Left lung (tissue), 4 donors: ENCODE measurements at regions not wholly inside any gene's neighbourhood (a gene's known extent, or its start where the extent isn't known, plus 50 kb on each side); places are given as distances from the start of the nearest gene placed in this dataset.

Experiments used
- ATAC-seq: fragments of 200-7000 bp; cut with Tn5 transposase; one replicate; pipeline ENCODE4 v1.9.1; 2020; ENCODE audit warnings: moderate library complexity
- DNase-seq, 4 donors: peaks; one replicate each; pipeline ENCODE4 v3.0.0-alpha.2; 2013 to 2020
- H3K27ac ChIP-seq, 2 donors: fragments of 200-600 bp; sonication (generic) in 1 of 2; one replicate each; pipeline versions ENCODE4 v1.5.0 to v1.8.0; 2020 to 2021
- H3K27me3 ChIP-seq, 2 donors: fragments of 200-600 bp; sonication (generic) in 1 of 2; one replicate each; pipeline versions ENCODE4 v1.5.0 to v1.8.0; 2020 to 2021
- H3K36me3 ChIP-seq, 2 donors: fragments of 200-600 bp; sonication (generic) in 1 of 2; one replicate each; pipeline versions ENCODE4 v1.5.0 to v1.8.0; 2020 to 2021
- H3K4me1 ChIP-seq, 2 donors: fragments of 200-600 bp; one replicate each; pipeline ENCODE4 v1.8.0; 2021
- H3K4me3 ChIP-seq, 2 donors: fragments of 200-600 bp; sonication (generic) in 1 of 2; one replicate each; pipeline versions ENCODE4 v1.5.0 to v1.8.0; 2020 to 2021; ENCODE audit warnings: mild to moderate bottlenecking in 1 of 2
- H3K9me3 ChIP-seq, 2 donors: fragments of 200-600 bp; sonication (generic) in 1 of 2; one replicate each; pipeline versions ENCODE4 v1.5.0 to v1.8.0; 2020 to 2021
- CTCF ChIP-seq, 2 donors: fragments of 200-600 bp; sonication (generic) in 1 of 2; IDR thresholded peaks; one replicate each; pipeline versions ENCODE4 v1.5.0 to v1.8.0; 2021; ENCODE audit warnings: antibody characterized with exemption in 2 of 2
- intact Hi-C, 2 donors: fragments of 100-400 bp; cut with DNase I; formaldehyde crosslinking; loops; one replicate each; pipeline versions ENCODE4 v1.11.2 to v1.14.2; 2022
- donor health status: DM: no; HTN: yes; CAD: no.
- donor health status: DM: no; HTN: no; CAD: no.

GRCh38 chr1:39089931-39090521 is 63.9 kb downstream of the NDUFS5 start:
- no peak for DNase-seq
- H3K27me3 ChIP-seq: no peaks in the 10 kb centered on the region
- H3K27ac ChIP-seq: peak overlapping the region in 1 of 2 donors; percentile 19
- intact Hi-C loops: loop anchor here in 1 of 2 donors (10.0 kb wide), 1 partner anchor 215 kb away; the partner anchor contains the start of gene MYCBP
- TF ChIP-seq CTCF (IDR thresholded peaks at IDR 0.05): no peak
- no peaks in the 10 kb centered on the region for H3K36me3 ChIP-seq
- H3K4me1 ChIP-seq: peaks cover 7 to 10% of the 10 kb centered on the region in 2 donors
- no peaks in the 10 kb centered on the region for H3K9me3 ChIP-seq
- H3K4me3 ChIP-seq: no peak overlapping the region
- no peak for ATAC-seq

GRCh38 chr1:39090757-39091380 is 64.7 kb downstream of the NDUFS5 start:
- DNase-seq (no peak), ATAC-seq (no peak)
- Histone ChIP-seq H3K27me3 (no peaks in the 10 kb centered on the region), H3K9me3 (no peaks in the 10 kb centered on the region), H3K4me3 (no peak overlapping the region), H3K4me1 (peaks cover 7 to 10% of the 10 kb centered on the region in 2 donors), H3K36me3 (no peaks in the 10 kb centered on the region), H3K27ac (no peak overlapping the region)
- no peak for TF ChIP-seq CTCF (IDR thresholded peaks at IDR 0.05)
- intact Hi-C loops: no loop called here

GRCh38 chr1:39091845-39092645 is 65.9 kb downstream of the NDUFS5 start:
- H3K4me3 ChIP-seq: no peak overlapping the region
- DNase-seq: peak in 2 of 4 donors; percentile 49 to 68
- no peaks in the 10 kb centered on the region for H3K9me3 ChIP-seq
- peak; percentile 49 to 56 for TF ChIP-seq CTCF (IDR thresholded peaks at IDR 0.05)
- intact Hi-C loops: no loop called here
- peaks cover 7 to 10% of the 10 kb centered on the region in 2 donors for H3K4me1 ChIP-seq
- H3K36me3 ChIP-seq: no peaks in the 10 kb centered on the region
- ATAC-seq: peak; percentile 92
- H3K27me3 ChIP-seq: no peaks in the 10 kb centered on the region
- H3K27ac ChIP-seq: no peak overlapping the region

- TF ChIP-seq CTCF (IDR thresholded peaks at IDR 0.05): no peak
- intact Hi-C loops: no loop called here
- H3K27me3 ChIP-seq: no peaks in the 10 kb centered on the region
Measured at GRCh38 chr1:39094685-39095084, 68.5 kb downstream of the NDUFS5 start.

More at GRCh38 chr1:39094685-39095084, 68.5 kb downstream of the NDUFS5 start:
- no peaks in the 10 kb centered on the region for H3K9me3 ChIP-seq
- no peak overlapping the region for H3K27ac ChIP-seq
- no peak overlapping the region for H3K4me3 ChIP-seq
- peaks cover 10% of the 10 kb centered on the region in 2 donors for H3K4me1 ChIP-seq
- no peaks in the 10 kb centered on the region for H3K36me3 ChIP-seq
- DNase-seq: no peak
- ATAC-seq: no peak
